RWPE1 (cell line): ENCODE measurements at regions not wholly inside any gene's neighbourhood (a gene's known extent, or its start where the extent isn't known, plus 50 kb on each side); places are given as distances from the start of the nearest gene placed in this dataset.
A peak's percentile ranks its signal among the peaks of the same experiment; 100 is the strongest.

Experiments
- CTCF ChIA-PET: fragments of 350-600 bp; sonication (Branson Sonifier 250); formaldehyde crosslinking; extraction: SDS; loops from one replicate; lab custom pipeline; 2021; lab: Yijun Ruan, JAX
- POLR2A ChIA-PET: fragments of 400-600 bp; formaldehyde crosslinking; extraction: SDS; loops from one replicate; lab custom pipeline; 2020; ENCODE audit warnings: antibody characterized with exemption; ENCODE audit not compliant: low non-redundant PET; lab: Yijun Ruan, JAX
- DNase-seq: peaks from one replicate; pipeline ENCODE4 v3.0.0; 2012; ENCODE audit warnings: low spot score
- H3K27ac ChIP-seq: fragments of 450-650 bp; 2 replicates; pipeline ENCODE4 v1.5.1; 2017
- CTCF ChIP-seq: fragments of 450-650 bp; conservative IDR thresholded peaks from 2 replicates; pipeline ENCODE4 v1.5.1; 2017; ENCODE audit warnings: low read depth, mild to moderate bottlenecking

GRCh38 chr1:209183195-209183594 lies 400.3 kb upstream of the CAMK1G start:
- TF ChIP-seq CTCF = no peak
- POLR2A ChIA-PET = no interaction called here
- CTCF ChIA-PET = no interaction called here

GRCh38 chr1:209187589-209187988 lies 395.9 kb upstream of the CAMK1G start:
- no peak overlapping the region for H3K27ac ChIP-seq
- TF ChIP-seq CTCF = no peak
- ChIA-PET CTCF (no interaction called here), POLR2A (no interaction called here)
- no peak for DNase-seq

More at GRCh38 chr1:209183195-209183594, 400.3 kb upstream of the CAMK1G start:
- H3K27ac ChIP-seq = no peak overlapping the region
- no peak for DNase-seq

- TF ChIP-seq CTCF = peak; percentile 61
- no peak overlapping the region for H3K27ac ChIP-seq
- DNase-seq = peak; percentile 45
- CTCF ChIA-PET = interaction anchor here (0.6 to 0.9 kb wide), 5 partner anchors 11 to 544 kb away, joined by 4 to 8 read pairs (median 5); no protein-coding TSS in a partner anchor
- POLR2A ChIA-PET = no interaction called here
Observed at GRCh38 chr1:209190591-209191261, 392.8 kb upstream of the CAMK1G start.

GRCh38 chr1:209191262-209191634 lies 392.3 kb upstream of the CAMK1G start:
- DNase-seq = no peak
- CTCF ChIA-PET = interaction anchor here (0.6 to 0.8 kb wide), 3 partner anchors 11 to 545 kb away, joined by 5 to 8 read pairs (median 5); no protein-coding TSS in a partner anchor
- no peak for TF ChIP-seq CTCF
- H3K27ac ChIP-seq = no peak overlapping the region
- POLR2A ChIA-PET = no interaction called here

GRCh38 chr1:209196140-209196539 lies 387.4 kb upstream of the CAMK1G start:
- CTCF ChIA-PET = no interaction called here
- DNase-seq = no peak
- POLR2A ChIA-PET = no interaction called here
- no peak overlapping the region for H3K27ac ChIP-seq
- TF ChIP-seq CTCF = no peak

- no peak overlapping the region for H3K27ac ChIP-seq
- ChIA-PET CTCF (interaction anchor here (0.6 kb wide), 1 partner anchor 225 kb away, joined by 3 read pairs; no protein-coding TSS in a partner anchor), POLR2A (no interaction called here)
- TF ChIP-seq CTCF = no peak
- no peak for DNase-seq
Observed at GRCh38 chr1:209198961-209199750, 384.4 kb upstream of the CAMK1G start.
